ENCODE measurements at regions not wholly inside any gene's neighbourhood (a gene's known extent, or its start where the extent isn't known, plus 50 kb on each side); places are given as distances from the start of the nearest gene placed in this dataset.
"Not testable (repeated sequence)": the region's sequence is repeated elsewhere in the genome, so short reads cannot be mapped to it uniquely, and the experiment has no call there.

- no peak for FAIRE-seq
- no peak for DNase-seq (ENCODE audit: insufficient read length, low spot score)
- no peak for TF ChIP-seq POLR2A (IDR thresholded peaks at IDR 0.05; ENCODE audit: low read depth, low read length)
These were observed 287.6 kb upstream of the SGCG start for GRCh38 chr13:22893204-22893603.

GRCh38 chr13:22893777-22894176 is 287.0 kb upstream of the SGCG start:
- no peak for TF ChIP-seq POLR2A (IDR thresholded peaks at IDR 0.05; ENCODE audit: low read depth, low read length)
- DNase-seq (ENCODE audit: insufficient read length, low spot score) (no peak), FAIRE-seq (no peak)

GRCh38 chr13:22897571-22898314 is 283.0 kb upstream of the SGCG start:
- no peak for DNase-seq (ENCODE audit: insufficient read length, low spot score)
- TF ChIP-seq POLR2A (IDR thresholded peaks at IDR 0.05; ENCODE audit: low read depth, low read length) = no peak
- FAIRE-seq = no peak

- not testable (repeated sequence) for FAIRE-seq
These were observed 280.3 kb upstream of the SGCG start for GRCh38 chr13:22900416-22900951.

GRCh38 chr13:22903301-22903700 is 277.5 kb upstream of the SGCG start:
- FAIRE-seq = no peak
- no peak for DNase-seq (ENCODE audit: insufficient read length, low spot score)
- no peak for TF ChIP-seq POLR2A (IDR thresholded peaks at IDR 0.05; ENCODE audit: low read depth, low read length)

More at GRCh38 chr13:22900416-22900951, 280.3 kb upstream of the SGCG start:
- DNase-seq (ENCODE audit: insufficient read length, low spot score) = not testable (repeated sequence)

GRCh38 chr13:22903925-22904324 is 276.9 kb upstream of the SGCG start:
- FAIRE-seq = no peak
- DNase-seq (ENCODE audit: insufficient read length, low spot score) = no peak
- TF ChIP-seq POLR2A (IDR thresholded peaks at IDR 0.05; ENCODE audit: low read depth, low read length) = no peak

- FAIRE-seq (no peak), DNase-seq (ENCODE audit: insufficient read length, low spot score) (no peak)
- no peak for TF ChIP-seq POLR2A (IDR thresholded peaks at IDR 0.05; ENCODE audit: low read depth, low read length)
These were observed 265.2 kb upstream of the SGCG start for GRCh38 chr13:22915442-22916082.

GRCh38 chr13:22916276-22916675 is 264.5 kb upstream of the SGCG start:
- FAIRE-seq = not testable (repeated sequence)

GRCh38 chr13:22925881-22926747 is 254.7 kb upstream of the SGCG start:
- FAIRE-seq = no peak

More at GRCh38 chr13:22916276-22916675, 264.5 kb upstream of the SGCG start:
- DNase-seq (ENCODE audit: insufficient read length, low spot score) = not testable (repeated sequence)

GRCh38 chr13:22926748-22927400 is 253.9 kb upstream of the SGCG start:
- no peak for FAIRE-seq
- no peak for TF ChIP-seq POLR2A (IDR thresholded peaks at IDR 0.05; ENCODE audit: low read depth, low read length)
- no peak for DNase-seq (ENCODE audit: insufficient read length, low spot score)

More at GRCh38 chr13:22925881-22926747, 254.7 kb upstream of the SGCG start:
- TF ChIP-seq POLR2A (IDR thresholded peaks at IDR 0.05; ENCODE audit: low read depth, low read length) = no peak
- no peak for DNase-seq (ENCODE audit: insufficient read length, low spot score)

- FAIRE-seq = not testable (repeated sequence)
These were observed 252.9 kb upstream of the SGCG start for GRCh38 chr13:22927845-22928244.

GRCh38 chr13:22929381-22930126 is 251.2 kb upstream of the SGCG start:
- no peak for FAIRE-seq
- DNase-seq (ENCODE audit: insufficient read length, low spot score) = no peak
- TF ChIP-seq POLR2A (IDR thresholded peaks at IDR 0.05; ENCODE audit: low read depth, low read length) = no peak

More at GRCh38 chr13:22927845-22928244, 252.9 kb upstream of the SGCG start:
- not testable (repeated sequence) for DNase-seq (ENCODE audit: insufficient read length, low spot score)

GRCh38 chr13:22931576-22931975 is 249.2 kb upstream of the SGCG start:
- DNase-seq (ENCODE audit: insufficient read length, low spot score) = no peak
- no peak for TF ChIP-seq POLR2A (IDR thresholded peaks at IDR 0.05; ENCODE audit: low read depth, low read length)
- FAIRE-seq = no peak

- DNase-seq (ENCODE audit: insufficient read length, low spot score); FAIRE-seq: not testable (repeated sequence)
These were observed 248.0 kb upstream of the SGCG start for GRCh38 chr13:22932632-22933412.
